Activated naive CD8-positive, alpha-beta T cell treated with anti-CD3 and anti-CD28 coated beads, Interleukin-2, amount 50 U/mL, for 24 hours (primary cell): ENCODE measurements at regions not wholly inside any gene's neighbourhood (a gene's known extent, or its start where the extent isn't known, plus 50 kb on each side); places are given as distances from the start of the nearest gene placed in this dataset.

Experiments
- ATAC-seq: fragments of 150-1000 bp; cut with Tn5 transposase; one replicate; pipeline ENCODE4 v1.10.0; 2021
- DNase-seq: peaks from one replicate; pipeline ENCODE4 v3.0.0; 2021
- H3K27ac Mint-ChIP-seq: one replicate; pipeline ENCODE4 v1.8.0; 2021; ENCODE audit warnings: mild to moderate bottlenecking, mixed read lengths
- H3K27me3 Mint-ChIP-seq: one replicate; pipeline ENCODE4 v1.8.0; 2021; ENCODE audit warnings: mixed read lengths
- H3K36me3 Mint-ChIP-seq: one replicate; pipeline ENCODE4 v1.8.0; 2021; ENCODE audit warnings: low read depth, mixed read lengths
- H3K4me1 Mint-ChIP-seq: one replicate; pipeline ENCODE4 v1.8.0; 2021; ENCODE audit warnings: mixed read lengths
- H3K4me3 Mint-ChIP-seq: one replicate; pipeline ENCODE4 v1.8.0; 2021; ENCODE audit warnings: mild to moderate bottlenecking, moderate library complexity, mixed read lengths
- H3K9me3 Mint-ChIP-seq: one replicate; pipeline ENCODE4 v1.8.0; 2021; ENCODE audit warnings: mixed read lengths

DNA sequence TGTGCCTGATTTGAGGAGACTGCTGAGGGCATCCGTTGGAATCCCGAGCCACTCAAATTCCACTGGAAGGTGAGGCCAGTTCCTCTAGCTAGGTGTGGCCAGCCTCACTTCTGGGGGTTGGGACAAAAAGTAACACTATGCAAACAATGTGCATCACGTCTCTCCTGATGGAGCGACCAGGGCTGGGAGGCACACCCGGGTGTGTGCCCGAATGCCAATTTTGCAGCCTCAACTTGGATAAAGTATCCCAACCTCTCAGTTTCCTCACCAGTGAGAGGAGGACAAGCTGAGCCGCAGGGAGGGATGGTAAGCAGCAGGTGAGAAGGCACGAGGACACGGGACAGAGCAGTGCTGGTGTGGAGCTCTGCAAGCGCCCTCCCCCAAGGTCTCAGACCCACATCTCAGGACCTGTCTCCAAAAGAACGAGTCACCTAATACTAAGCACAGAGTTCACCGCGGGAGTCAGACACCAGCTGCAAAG is 218.3 kb downstream of the HAUS1 start:
- H3K9me3 Mint-ChIP-seq = no peaks in the 10 kb centered on the region
- no peak overlapping the region for H3K4me3 Mint-ChIP-seq
- no peak for ATAC-seq
- no peaks in the 10 kb centered on the region for H3K27me3 Mint-ChIP-seq
- H3K36me3 Mint-ChIP-seq = no peaks in the 10 kb centered on the region
- no peak for DNase-seq
- H3K4me1 Mint-ChIP-seq = no peaks in the 10 kb centered on the region
- no peak overlapping the region for H3K27ac Mint-ChIP-seq

DNA sequence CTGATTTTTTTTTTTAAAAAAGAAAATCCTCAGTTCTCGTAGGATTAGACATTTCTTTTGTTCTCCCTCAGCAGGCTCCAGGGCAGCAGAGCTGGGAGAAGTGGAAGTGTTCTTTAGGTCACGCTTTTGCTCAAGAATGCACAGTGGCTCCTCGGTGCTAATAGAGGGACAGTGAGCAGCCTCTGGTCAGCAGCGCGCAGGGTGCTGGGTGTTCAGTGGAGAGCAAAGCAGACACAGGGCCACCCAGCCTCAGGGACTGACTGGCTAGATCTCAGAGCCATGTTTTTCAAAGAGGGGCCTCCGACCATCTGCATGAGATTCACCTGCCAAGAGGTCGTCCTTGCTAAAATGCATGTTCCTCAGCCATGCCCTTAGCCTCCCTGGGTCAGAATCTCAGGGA is 218.8 kb downstream of the HAUS1 start:
- no peak overlapping the region for H3K4me3 Mint-ChIP-seq
- H3K4me1 Mint-ChIP-seq = no peaks in the 10 kb centered on the region
- ATAC-seq (no peak), DNase-seq (no peak)
- H3K27ac Mint-ChIP-seq = no peak overlapping the region
- no peaks in the 10 kb centered on the region for H3K36me3 Mint-ChIP-seq
- H3K27me3 Mint-ChIP-seq = no peaks in the 10 kb centered on the region
- H3K9me3 Mint-ChIP-seq = no peaks in the 10 kb centered on the region

DNA sequence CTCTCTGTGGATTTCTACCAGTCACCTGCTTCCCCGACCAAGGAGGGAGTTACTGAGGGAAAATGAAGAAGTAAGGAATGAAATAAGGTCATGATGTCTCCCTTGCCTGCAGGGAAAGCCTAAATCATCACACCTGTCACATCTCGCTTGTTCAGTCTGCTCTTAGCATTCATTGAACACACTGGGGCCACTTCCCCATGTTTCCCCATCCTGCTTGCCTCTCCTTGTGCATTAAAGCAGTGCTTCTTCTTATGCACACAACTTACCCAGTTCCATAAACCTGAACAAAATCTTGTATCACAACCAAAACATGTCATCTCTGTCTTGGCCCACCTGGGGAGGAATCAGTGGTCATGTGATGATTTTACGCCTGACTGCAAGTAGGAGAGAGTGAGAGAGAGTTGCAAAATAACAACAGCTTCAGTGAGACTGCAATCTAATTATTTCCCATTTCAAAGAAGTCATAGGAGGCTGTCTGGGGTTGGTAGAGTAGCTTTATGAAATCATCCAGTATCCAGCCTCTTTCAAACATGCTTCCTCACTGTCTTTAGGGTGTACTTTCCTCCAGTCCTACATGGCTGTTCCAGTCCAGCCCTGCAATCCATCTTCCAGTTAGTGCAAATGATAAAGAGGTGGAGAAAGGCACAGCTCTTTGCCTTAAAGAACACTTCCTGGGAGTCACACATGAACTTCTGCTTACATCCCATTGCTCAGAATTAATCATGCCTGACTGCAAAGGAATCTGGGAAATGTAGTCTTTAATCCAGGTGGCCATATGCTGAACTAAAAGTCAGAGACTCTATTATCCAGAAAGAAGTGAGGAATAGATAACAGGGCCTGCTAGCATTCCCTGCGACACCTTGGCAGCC is 220.1 kb downstream of the HAUS1 start:
- ATAC-seq (peak; percentile 21), DNase-seq (no peak)
- no peak overlapping the region for H3K4me3 Mint-ChIP-seq
- no peak overlapping the region for H3K27ac Mint-ChIP-seq
- H3K36me3 Mint-ChIP-seq = no peaks in the 10 kb centered on the region
- H3K9me3 Mint-ChIP-seq = no peaks in the 10 kb centered on the region
- H3K4me1 Mint-ChIP-seq = no peaks in the 10 kb centered on the region
- peaks cover 2% of the 10 kb centered on the region for H3K27me3 Mint-ChIP-seq

DNA sequence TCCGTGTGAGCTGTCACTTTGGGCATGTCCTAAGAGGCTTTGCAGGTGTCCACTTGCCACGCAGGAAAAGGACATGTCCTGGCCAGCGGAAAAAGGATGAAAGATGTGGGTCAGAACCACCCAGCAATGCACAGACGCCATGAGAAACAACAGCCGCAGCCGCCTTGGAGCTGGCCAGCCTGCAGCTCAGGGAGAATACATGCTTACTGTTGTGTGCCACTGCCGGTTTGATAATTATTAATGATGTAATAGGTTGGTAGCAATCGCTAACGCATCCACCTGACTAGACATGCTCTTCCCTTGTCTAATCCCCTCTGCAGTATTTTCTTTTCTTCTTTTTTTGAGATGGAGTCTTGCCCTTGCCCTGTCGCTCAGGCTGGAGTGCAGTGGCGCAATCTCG is 221.7 kb downstream of the HAUS1 start:
- no peaks in the 10 kb centered on the region for H3K4me1 Mint-ChIP-seq
- no peaks in the 10 kb centered on the region for H3K9me3 Mint-ChIP-seq
- no peaks in the 10 kb centered on the region for H3K36me3 Mint-ChIP-seq
- no peak overlapping the region for H3K27ac Mint-ChIP-seq
- ATAC-seq (no peak), DNase-seq (no peak)
- peaks cover 8% of the 10 kb centered on the region for H3K27me3 Mint-ChIP-seq
- no peak overlapping the region for H3K4me3 Mint-ChIP-seq

DNA sequence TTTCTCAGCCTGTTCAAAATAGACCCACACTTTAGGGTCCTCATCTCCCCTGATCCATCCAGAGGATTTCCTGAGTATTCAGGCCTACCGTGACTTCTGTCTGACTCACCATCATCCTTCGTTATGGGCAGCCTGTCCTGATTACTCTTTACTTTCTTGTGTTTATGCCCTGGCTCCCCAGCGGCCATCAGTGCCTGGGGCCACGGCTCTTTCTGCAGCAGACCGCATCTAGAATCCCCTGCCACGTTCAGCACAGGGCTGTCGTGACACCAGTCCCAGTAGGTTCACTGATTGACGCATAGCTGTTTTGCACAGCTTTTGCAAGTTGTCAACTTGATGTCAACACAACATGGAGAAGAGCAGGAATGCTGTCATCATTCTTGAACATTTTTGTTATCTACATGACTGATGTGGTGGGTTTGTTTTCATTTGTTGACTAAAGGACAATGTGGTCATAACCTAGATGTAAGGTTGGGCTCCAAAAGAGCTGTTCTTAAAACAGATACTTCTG is 225.6 kb downstream of the HAUS1 start:
- no peaks in the 10 kb centered on the region for H3K9me3 Mint-ChIP-seq
- no peak overlapping the region for H3K4me3 Mint-ChIP-seq
- DNase-seq (no peak), ATAC-seq (no peak)
- H3K27me3 Mint-ChIP-seq = peaks cover 33% of the 10 kb centered on the region
- H3K36me3 Mint-ChIP-seq = no peaks in the 10 kb centered on the region
- no peak overlapping the region for H3K27ac Mint-ChIP-seq
- H3K4me1 Mint-ChIP-seq = peaks cover 11% of the 10 kb centered on the region

DNA sequence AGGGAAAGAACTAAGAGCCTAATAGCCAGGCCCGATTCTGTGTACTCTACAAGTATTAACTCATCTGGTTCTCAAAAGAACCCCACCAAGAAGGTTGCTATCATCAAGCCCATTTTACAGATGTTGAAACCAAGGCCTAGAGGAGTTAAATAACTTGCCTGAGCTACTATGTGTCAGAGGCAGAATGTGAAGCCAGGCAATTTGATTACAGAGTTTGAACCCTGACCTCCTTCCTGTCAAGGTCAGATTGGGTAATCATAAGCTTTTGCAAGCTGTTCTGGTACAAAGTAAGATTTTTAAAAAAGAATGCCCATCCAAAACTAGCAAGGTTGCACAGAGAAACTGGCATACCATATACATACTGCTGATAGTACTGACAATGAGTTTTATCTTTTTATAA is 227.1 kb downstream of the HAUS1 start:
- no peak overlapping the region for H3K4me3 Mint-ChIP-seq
- DNase-seq (no peak), ATAC-seq (no peak)
- H3K27me3 Mint-ChIP-seq = peaks cover 49% of the 10 kb centered on the region
- H3K36me3 Mint-ChIP-seq = no peaks in the 10 kb centered on the region
- H3K9me3 Mint-ChIP-seq = no peaks in the 10 kb centered on the region
- H3K27ac Mint-ChIP-seq = no peak overlapping the region
- peaks cover 23% of the 10 kb centered on the region for H3K4me1 Mint-ChIP-seq

DNA sequence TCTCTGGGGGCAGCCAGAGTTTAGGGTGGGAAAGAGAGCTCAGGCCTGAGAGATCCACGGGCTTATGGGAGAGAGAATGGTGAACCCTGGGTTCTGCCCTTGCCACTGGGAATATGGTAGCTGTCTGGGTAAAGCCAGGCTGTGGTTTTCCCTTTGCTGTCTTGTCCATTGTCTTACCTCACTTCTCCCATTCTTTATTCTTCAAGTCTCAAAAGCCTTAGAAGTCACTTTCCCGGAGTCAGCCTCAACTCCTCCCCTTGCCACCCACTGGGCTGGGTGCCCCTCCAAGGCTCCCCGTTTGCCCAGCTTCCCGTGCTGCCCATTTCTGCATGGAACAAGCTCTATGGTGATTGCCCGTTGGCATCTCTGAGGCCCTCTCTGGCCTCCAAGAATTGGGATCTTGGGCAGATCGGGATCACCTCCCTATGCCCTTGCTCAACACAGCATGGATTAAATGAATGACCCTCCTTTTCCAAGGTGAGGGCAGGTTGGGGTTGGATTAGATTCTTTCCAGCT is 228.2 kb downstream of the HAUS1 start:
- DNase-seq (no peak), ATAC-seq (no peak)
- Mint-ChIP-seq H3K4me1 (peaks cover 25% of the 10 kb centered on the region), H3K27ac (no peak overlapping the region), H3K9me3 (no peaks in the 10 kb centered on the region), H3K27me3 (peaks cover 56% of the 10 kb centered on the region), H3K36me3 (no peaks in the 10 kb centered on the region), H3K4me3 (no peak overlapping the region)

DNA sequence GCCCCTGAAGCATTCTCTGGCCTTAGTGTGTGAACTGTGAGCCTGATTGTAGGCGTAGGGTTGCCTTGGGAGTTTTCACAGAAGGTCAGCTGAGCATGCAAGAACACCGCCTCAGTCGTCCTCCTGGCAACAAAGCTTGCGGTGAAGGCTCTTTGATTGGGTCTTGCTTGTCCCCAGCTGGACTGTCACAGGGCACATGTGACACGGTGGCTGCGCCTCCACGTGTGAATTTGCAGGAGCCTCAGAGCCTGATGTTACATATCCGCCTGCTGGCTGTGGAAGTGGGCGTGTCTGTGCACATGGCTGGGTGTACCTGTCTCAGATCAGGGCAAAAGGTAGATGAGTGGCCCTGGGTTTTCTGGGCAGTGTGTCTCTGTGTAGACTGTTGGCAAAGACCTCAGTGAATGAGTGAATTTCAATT is 228.7 kb downstream of the HAUS1 start:
- Mint-ChIP-seq H3K27me3 (peaks cover 62% of the 10 kb centered on the region), H3K36me3 (no peaks in the 10 kb centered on the region)

DNA sequence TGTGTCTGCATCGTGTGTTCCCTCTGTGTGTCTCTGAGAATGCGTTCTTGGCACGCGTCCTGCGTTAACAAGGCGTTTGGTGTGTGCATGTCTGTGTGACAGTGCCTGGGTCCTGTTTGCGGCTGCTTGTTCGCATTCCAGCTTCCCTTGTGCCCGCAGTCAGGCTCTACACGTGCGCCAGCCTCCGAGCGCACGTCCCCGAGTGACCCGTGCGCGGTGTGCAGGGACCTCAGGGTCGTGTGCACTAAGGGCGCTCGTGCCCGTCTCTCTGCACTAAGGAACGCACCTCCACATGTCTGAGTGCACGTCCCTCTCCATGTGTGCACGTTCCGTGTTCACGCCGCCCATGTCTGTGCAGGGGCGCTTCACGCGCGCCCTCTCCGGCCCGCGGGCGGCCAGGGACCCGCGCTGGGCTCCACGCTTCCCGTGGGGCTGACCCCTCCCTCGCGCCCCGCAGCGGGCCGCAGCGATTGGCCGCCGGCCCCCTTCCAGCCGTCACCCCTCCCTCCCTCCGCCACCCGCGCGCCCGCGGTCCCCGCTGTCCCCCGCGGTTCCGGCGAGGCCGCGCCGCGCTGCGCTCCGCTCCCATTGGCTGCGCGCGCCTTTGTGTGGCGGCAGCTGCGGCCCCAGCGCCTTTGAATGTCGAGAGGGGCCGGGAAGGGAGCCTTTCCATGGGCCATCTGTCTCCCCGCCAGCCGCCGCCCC is 229.4 kb downstream of the HAUS1 start:
- ATAC-seq (peak; percentile 60), DNase-seq (peak; percentile 28)
- Mint-ChIP-seq H3K4me1 (peaks cover 29% of the 10 kb centered on the region), H3K4me3 (peak overlapping the region; percentile 55), H3K27ac (no peak overlapping the region), H3K9me3 (no peaks in the 10 kb centered on the region), H3K27me3 (peaks cover 69% of the 10 kb centered on the region), H3K36me3 (no peaks in the 10 kb centered on the region)

More for the DNA sequence above, 228.7 kb downstream of the HAUS1 start:
- DNase-seq (no peak), ATAC-seq (peak; percentile 6)
- Mint-ChIP-seq H3K4me3 (peak overlapping the region; percentile 55), H3K9me3 (no peaks in the 10 kb centered on the region), H3K4me1 (peaks cover 27% of the 10 kb centered on the region), H3K27ac (no peak overlapping the region)

DNA sequence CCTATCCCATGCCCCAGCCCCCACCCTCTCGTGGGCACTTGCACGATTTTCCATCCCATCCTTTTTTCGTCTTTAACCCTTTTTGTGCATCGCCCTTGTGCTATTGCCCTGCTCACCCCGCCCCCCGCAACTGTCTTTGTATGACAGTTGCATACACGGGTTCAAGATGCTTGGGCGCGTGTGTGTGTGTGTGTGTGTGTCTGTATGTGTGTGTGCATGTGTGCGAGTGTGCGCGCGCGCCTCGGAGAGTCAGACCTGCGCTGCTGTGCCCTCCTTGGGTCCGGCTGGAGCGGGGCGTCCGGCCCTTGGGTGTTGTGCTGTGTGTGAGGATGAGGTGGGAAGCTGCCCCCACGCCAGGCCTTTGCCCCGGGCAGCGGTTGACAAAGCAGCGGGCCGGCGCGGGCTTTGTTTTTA is 230.7 kb downstream of the HAUS1 start:
- Mint-ChIP-seq H3K4me1 (peaks cover 36% of the 10 kb centered on the region), H3K27ac (peak overlapping the region; percentile 50), H3K9me3 (no peaks in the 10 kb centered on the region), H3K36me3 (no peaks in the 10 kb centered on the region), H3K27me3 (peaks cover 71% of the 10 kb centered on the region), H3K4me3 (peak overlapping the region; percentile 84)
- no peak for DNase-seq
- no peak for ATAC-seq

DNA sequence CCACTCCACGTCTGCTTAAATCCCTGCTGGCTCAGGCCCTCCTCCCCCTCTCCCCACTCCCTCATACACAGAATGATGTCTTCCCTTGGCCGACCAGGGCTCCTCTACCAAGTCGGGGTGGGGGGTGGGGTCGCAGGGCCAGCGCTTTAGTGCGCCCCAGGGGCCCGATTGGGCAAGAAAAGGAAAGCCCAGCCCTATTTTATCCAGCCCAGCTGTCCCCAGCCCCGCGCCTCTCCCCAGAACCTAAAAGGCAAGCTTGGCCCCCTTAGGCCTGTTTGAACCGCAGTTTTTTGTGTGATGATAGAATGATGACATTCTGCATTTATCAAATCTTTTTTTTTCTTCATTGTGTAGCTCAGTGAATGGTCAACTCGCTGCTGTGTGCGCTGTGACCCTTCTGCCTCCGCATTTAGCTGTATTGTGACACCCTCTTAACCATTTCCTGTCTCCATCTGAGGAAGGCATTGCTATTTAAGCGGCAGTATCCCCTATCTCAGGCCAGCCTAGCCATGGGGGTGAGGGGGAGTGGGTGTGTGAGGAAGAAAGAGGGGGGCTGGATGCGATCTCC is 231.4 kb downstream of the HAUS1 start:
- Mint-ChIP-seq H3K4me3 (peak overlapping the region; percentile 84), H3K9me3 (no peaks in the 10 kb centered on the region), H3K36me3 (no peaks in the 10 kb centered on the region), H3K27me3 (peaks cover 68% of the 10 kb centered on the region), H3K27ac (no peak overlapping the region), H3K4me1 (peaks cover 36% of the 10 kb centered on the region)
- DNase-seq (no peak), ATAC-seq (no peak)

DNA sequence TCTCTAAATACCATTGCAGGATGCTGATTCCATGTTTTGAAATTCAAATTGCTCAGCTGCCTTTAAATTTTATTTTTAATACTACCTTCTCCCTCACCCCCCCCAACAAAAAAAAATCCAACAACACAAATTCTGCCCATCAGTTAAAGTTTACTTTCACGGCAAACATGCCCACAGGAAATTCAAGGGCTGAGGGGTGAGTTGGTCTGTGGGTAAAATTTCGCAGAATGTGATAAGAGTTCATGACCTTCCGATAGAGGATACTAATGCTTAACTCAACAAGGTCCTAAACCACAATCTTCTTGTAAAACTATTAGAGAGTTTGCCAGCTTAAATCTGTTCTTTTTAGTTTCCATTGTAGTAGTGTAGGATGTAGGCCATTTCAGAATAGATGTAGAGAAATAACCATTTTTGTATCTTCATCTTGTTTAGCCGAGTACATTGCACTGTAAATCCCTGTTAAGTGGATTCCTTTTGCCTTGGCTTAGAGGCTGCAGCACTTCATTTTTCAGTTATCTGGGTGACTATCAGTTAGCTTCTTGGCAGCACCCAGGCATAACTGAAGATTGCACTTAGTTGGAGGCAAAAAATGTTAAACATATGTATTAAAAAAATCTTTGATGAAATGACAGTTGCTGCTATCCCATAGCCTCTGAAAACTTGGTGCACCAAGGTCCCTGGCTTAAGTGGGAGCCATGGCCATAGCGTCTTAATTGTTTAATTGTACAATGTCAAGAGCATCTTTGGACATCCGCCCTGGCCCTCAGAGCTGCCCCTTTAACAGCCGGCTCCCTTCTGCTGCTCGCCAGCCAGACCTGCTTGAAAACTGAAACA is 232.3 kb downstream of the HAUS1 start:
- DNase-seq = no peak
- ATAC-seq = no peak
- Mint-ChIP-seq H3K4me1 (peaks cover 36% of the 10 kb centered on the region), H3K9me3 (no peaks in the 10 kb centered on the region), H3K36me3 (no peaks in the 10 kb centered on the region), H3K4me3 (no peak overlapping the region), H3K27ac (no peak overlapping the region), H3K27me3 (peaks cover 64% of the 10 kb centered on the region)

DNA sequence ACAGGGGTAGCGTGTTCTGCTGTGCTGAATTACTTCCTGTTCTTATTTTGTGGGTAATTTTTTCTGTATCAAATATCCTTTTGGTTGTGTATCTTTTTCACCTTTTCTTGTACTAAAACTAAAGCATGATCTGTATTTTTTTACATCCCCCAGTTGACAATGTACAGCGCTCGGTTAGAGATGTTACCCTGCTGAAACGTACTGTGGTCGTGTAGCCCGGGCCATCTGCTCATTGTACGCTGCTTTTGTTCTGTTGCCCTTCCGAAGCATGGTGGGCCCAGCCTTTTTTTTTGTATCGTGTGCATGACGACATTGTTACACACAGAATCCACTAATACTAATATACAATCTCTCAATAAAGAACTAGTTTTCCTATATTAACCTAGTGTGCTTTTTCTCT is 233.1 kb downstream of the HAUS1 start:
- no peak overlapping the region for H3K4me3 Mint-ChIP-seq
- DNase-seq (no peak), ATAC-seq (no peak)
- H3K36me3 Mint-ChIP-seq = no peaks in the 10 kb centered on the region
- no peaks in the 10 kb centered on the region for H3K9me3 Mint-ChIP-seq
- no peak overlapping the region for H3K27ac Mint-ChIP-seq
- H3K4me1 Mint-ChIP-seq = peaks cover 36% of the 10 kb centered on the region
- peaks cover 58% of the 10 kb centered on the region for H3K27me3 Mint-ChIP-seq

DNA sequence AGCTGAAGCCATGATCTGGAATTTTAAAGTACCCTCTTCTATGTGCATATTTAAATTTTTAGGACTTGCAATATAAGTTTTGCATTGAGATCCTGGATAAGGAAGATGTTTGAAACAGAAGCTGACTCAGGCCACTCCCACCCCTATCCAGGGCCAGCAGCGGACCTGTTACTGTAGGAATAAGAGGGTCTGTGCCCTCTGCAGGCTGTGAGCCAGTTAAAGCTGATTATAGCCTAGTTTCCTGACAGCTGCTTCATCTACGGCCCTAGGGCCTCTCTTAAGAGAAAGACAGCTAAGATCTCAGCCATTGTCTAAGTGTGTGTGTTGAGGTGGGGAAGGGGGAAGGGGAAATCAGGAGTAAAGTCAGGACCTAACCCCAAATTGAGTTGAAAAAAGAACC is 234.0 kb downstream of the HAUS1 start:
- Mint-ChIP-seq H3K36me3 (no peaks in the 10 kb centered on the region), H3K9me3 (no peaks in the 10 kb centered on the region), H3K4me3 (no peak overlapping the region), H3K27me3 (peaks cover 49% of the 10 kb centered on the region), H3K4me1 (peaks cover 33% of the 10 kb centered on the region), H3K27ac (no peak overlapping the region)
- no peak for DNase-seq
- no peak for ATAC-seq
